GM20000 (cell line): ENCODE measurements at regions not wholly inside any gene's neighbourhood (a gene's known extent, or its start where the extent isn't known, plus 50 kb on each side); places are given as distances from the start of the nearest gene placed in this dataset.

Source experiments
- DNase-seq: peaks from one replicate; pipeline ENCODE4 v3.0.0; 2012; ENCODE audit warnings: low spot score
- CTCF ChIP-seq: IDR thresholded peaks from 2 replicates; pipeline ENCODE4 v1.5.1; 2012; ENCODE audit warnings: mild to moderate bottlenecking, control low read depth; ENCODE audit errors: extremely low read depth, missing control alignments

- TF ChIP-seq CTCF = no peak
- DNase-seq = no peak
Observed at GRCh38 chrX:78213331-78213730, 73.9 kb upstream of the TAF9B start.

GRCh38 chrX:78199851-78200250 lies 60.4 kb upstream of the TAF9B start:
- DNase-seq = peak; percentile 12
- TF ChIP-seq CTCF = no peak
